PC-3 (cell line): ENCODE measurements at regions not wholly inside any gene's neighbourhood (a gene's known extent, or its start where the extent isn't known, plus 50 kb on each side); places are given as distances from the start of the nearest gene placed in this dataset.

Source experiments
- ATAC-seq: fragments of 200-7000 bp; cut with Tn5 transposase; 2 replicates; pipeline ENCODE4 v1.9.1; 2020; ENCODE audit warnings: mild to moderate bottlenecking, moderate library complexity
- BruUV-seq: library from RNA; stranded (reverse); fragments of 400-500 nt; replicated peaks from 2 replicates; lab custom pipeline; 2021; lab: Mats Ljungman, UMichigan
- CTCF ChIA-PET: fragments of 300-600 bp; sonication (Branson Sonifier 250); formaldehyde crosslinking; loops from one replicate; lab custom pipeline; 2022; ENCODE audit warnings: antibody characterized with exemption; lab: Charles Lee
- POLR2A ChIA-PET: fragments of 300-600 bp; sonication (Branson Sonifier 250); formaldehyde crosslinking; loops from one replicate; lab custom pipeline; 2022; ENCODE audit warnings: antibody characterized with exemption; ENCODE audit not compliant: unreplicated experiment; lab: Charles Lee
- DNase-seq: peaks from one replicate; pipeline ENCODE4 v3.0.0-alpha.2; 2015
- H2AFZ ChIP-seq: fragments of 300-600 bp; sonication (generic); 2 replicates; pipeline ENCODE4 v1.6.0; 2016; ENCODE audit warnings: antibody characterized with exemption, low read length
- H3F3A ChIP-seq: fragments of 300-600 bp; sonication (generic); one replicate; pipeline ENCODE4 v1.6.0; 2017; ENCODE audit warnings: antibody characterized with exemption, low read length, control low read depth, mild to moderate bottlenecking; ENCODE audit not compliant: unreplicated experiment
- H3K27ac ChIP-seq: fragments of 300-600 bp; sonication (generic); 2 replicates; pipeline ENCODE4 v1.5.1; 2016; ENCODE audit warnings: mild to moderate bottlenecking, low read length
- H3K27me3 ChIP-seq: fragments of 300-600 bp; sonication (generic); 2 replicates; pipeline ENCODE4 v1.6.1; 2016; ENCODE audit warnings: low read length, mixed read lengths
- H3K36me3 ChIP-seq: fragments of 300-600 bp; sonication (generic); 2 replicates; pipeline ENCODE4 v1.6.1; 2016; ENCODE audit warnings: low read depth, mixed run types, low read length, mixed read lengths
- H3K4me1 ChIP-seq: fragments of 300-600 bp; sonication (generic); 2 replicates; pipeline ENCODE4 v1.5.1; 2016; ENCODE audit warnings: low read length; ENCODE audit not compliant: insufficient read depth
- H3K4me2 ChIP-seq: fragments of 300-600 bp; sonication (generic); 2 replicates; pipeline ENCODE4 v1.6.0; 2016; ENCODE audit warnings: low read length
- H3K4me3 ChIP-seq: fragments of 300-600 bp; sonication (generic); 2 replicates; pipeline ENCODE4 v1.5.1; 2016; ENCODE audit warnings: mild to moderate bottlenecking, low read length, mixed read lengths
- H3K79me2 ChIP-seq: fragments of 300-600 bp; sonication (generic); 2 replicates; pipeline ENCODE4 v1.6.1; 2017; ENCODE audit warnings: low read length, mixed read lengths
- H3K9ac ChIP-seq: fragments of 300-600 bp; sonication (generic); 2 replicates; pipeline ENCODE4 v1.6.0; 2016; ENCODE audit warnings: mild to moderate bottlenecking, low read length
- H3K9me2 ChIP-seq: fragments of 300-600 bp; sonication (generic); replicated peaks from 2 replicates; pipeline ENCODE4 v1.6.1; 2016; ENCODE audit warnings: mixed run types, low read length, mixed read lengths
- H3K9me3 ChIP-seq: fragments of 300-600 bp; sonication (generic); 2 replicates; pipeline ENCODE4 v1.6.1; 2016; ENCODE audit warnings: low read length, mixed read lengths
- H4K20me1 ChIP-seq: fragments of 300-600 bp; sonication (generic); 2 replicates; pipeline ENCODE4 v1.6.1; 2016; ENCODE audit warnings: low read length, mixed read lengths
- CTCF ChIP-seq: fragments of 300-600 bp; sonication (generic); conservative IDR thresholded peaks from 2 replicates; pipeline ENCODE4 v1.5.1; 2017; ENCODE audit warnings: antibody characterized with exemption, low read depth, mild to moderate bottlenecking, low read length
- EZH2 ChIP-seq: fragments of 300-600 bp; sonication (generic); IDR thresholded peaks from one replicate; pipeline ENCODE4 v1.6.1; 2017; ENCODE audit warnings: antibody characterized with exemption, mild to moderate bottlenecking, low read length; ENCODE audit not compliant: unreplicated experiment
- EZH2phosphoT487 ChIP-seq: fragments of 300-600 bp; sonication (generic); IDR thresholded peaks from 2 replicates; pipeline ENCODE4 v1.6.1; 2018; ENCODE audit warnings: mild to moderate bottlenecking, antibody characterized with exemption, low read length, borderline replicate concordance
- intact Hi-C: fragments of 100-400 bp; cut with micrococcal nuclease; formaldehyde crosslinking; loops from 2 replicates; pipeline ENCODE4 v1.9.0; 2023

- no TSS peak for BruUV-seq
- H2AFZ ChIP-seq, result no peak overlapping the region
- CTCF ChIA-PET, result no interaction called here
Measured at GRCh38 chr11:120052196-120052775, 85.6 kb downstream of the TRIM29 start.

GRCh38 chr11:120044011-120044675 lies 93.8 kb downstream of the TRIM29 start:
- no peaks in the 10 kb centered on the region for H3F3A ChIP-seq
- no peaks in the 10 kb centered on the region for H3K79me2 ChIP-seq
- H3K4me1 ChIP-seq, result no peaks in the 10 kb centered on the region
- no peak overlapping the region for H3K27ac ChIP-seq
- no peak for TF ChIP-seq CTCF
- TF ChIP-seq EZH2, result no peak
- TF ChIP-seq EZH2phosphoT487, result no peak
- BruUV-seq, result no TSS peak
- H3K9ac ChIP-seq, result no peak overlapping the region
- 0 out of 2 replicates have a peak, but pooled peaks cover 4% of the 10 kb centered on the region for H3K9me3 ChIP-seq
- no peaks in the 10 kb centered on the region for H4K20me1 ChIP-seq
- no peak for DNase-seq
- peaks cover 57% of the 10 kb centered on the region for H3K27me3 ChIP-seq
- no peaks in the 10 kb centered on the region for H3K36me3 ChIP-seq
- intact Hi-C loops, result no loop called here
- H3K4me3 ChIP-seq, result no peak overlapping the region
- POLR2A ChIA-PET, result no interaction called here
- no peak overlapping the region for H2AFZ ChIP-seq
- ATAC-seq, result no peak
- CTCF ChIA-PET, result interaction anchor here (0.6 kb wide), 1 partner anchor 18 kb away, joined by 3 read pairs; no protein-coding TSS in a partner anchor
- H3K4me2 ChIP-seq, result no peak overlapping the region
- H3K9me2 ChIP-seq, result no peaks in the 10 kb centered on the region

More at GRCh38 chr11:120052196-120052775, 85.6 kb downstream of the TRIM29 start:
- Histone ChIP-seq H4K20me1 (no peaks in the 10 kb centered on the region), H3F3A (no peaks in the 10 kb centered on the region), H3K9me3 (0 out of 2 replicates have a peak, but pooled peaks cover 4% of the 10 kb centered on the region), H3K4me1 (no peaks in the 10 kb centered on the region), H3K27ac (no peak overlapping the region), H3K4me2 (no peak overlapping the region), H3K27me3 (peaks cover 49% of the 10 kb centered on the region), H3K4me3 (no peak overlapping the region), H3K9me2 (no peaks in the 10 kb centered on the region), H3K79me2 (no peaks in the 10 kb centered on the region), H3K36me3 (no peaks in the 10 kb centered on the region), H3K9ac (no peak overlapping the region)
- no peak for ATAC-seq
- intact Hi-C loops, result no loop called here
- POLR2A ChIA-PET, result no interaction called here
- TF ChIP-seq EZH2 (no peak), EZH2phosphoT487 (no peak), CTCF (no peak)
- no peak for DNase-seq

GRCh38 chr11:120043328-120043945 lies 94.5 kb downstream of the TRIM29 start:
- Histone ChIP-seq H3K4me1 (no peaks in the 10 kb centered on the region), H3K4me3 (no peak overlapping the region), H4K20me1 (no peaks in the 10 kb centered on the region), H2AFZ (no peak overlapping the region), H3K9ac (no peak overlapping the region), H3K79me2 (no peaks in the 10 kb centered on the region), H3K4me2 (no peak overlapping the region), H3K36me3 (no peaks in the 10 kb centered on the region), H3K27me3 (peaks cover 63% of the 10 kb centered on the region), H3K27ac (no peak overlapping the region), H3F3A (no peaks in the 10 kb centered on the region), H3K9me3 (0 out of 2 replicates have a peak, but pooled peaks cover 4% of the 10 kb centered on the region), H3K9me2 (no peaks in the 10 kb centered on the region)
- intact Hi-C loops, result no loop called here
- no peak for DNase-seq
- BruUV-seq, result no TSS peak
- ChIA-PET CTCF (no interaction called here), POLR2A (no interaction called here)
- TF ChIP-seq EZH2 (no peak), EZH2phosphoT487 (no peak), CTCF (no peak)
- ATAC-seq, result no peak
